GM19468 (cell line): ENCODE measurements at regions not wholly inside any gene's neighbourhood (a gene's known extent, or its start where the extent isn't known, plus 50 kb on each side); places are given as distances from the start of the nearest gene placed in this dataset.

Experiments used
- ATAC-seq: cut with Tn5 transposase; IDR thresholded peaks from one replicate; pipeline ENCODE4 v1.9.1; 2021; ENCODE audit warnings: mild to moderate bottlenecking, moderate library complexity, moderate number of reproducible peaks; ENCODE audit not compliant: unreplicated experiment; ENCODE audit errors: extremely low read depth

GRCh38 chr20:54416770-54417169 lies 58.6 kb upstream of the DOK5 start:
- no peak for ATAC-seq

- ATAC-seq, result no peak
Measured at GRCh38 chr20:54419531-54419930, 55.9 kb upstream of the DOK5 start.
